SHP77 treated with DMSO at 0.1 percent for 48 hours (cell line): ENCODE measurements at regions not wholly inside any gene's neighbourhood (a gene's known extent, or its start where the extent isn't known, plus 50 kb on each side); places are given as distances from the start of the nearest gene placed in this dataset.

Experiments used
- DNase-seq: peaks from one replicate; lab custom pipeline; 2025; lab: John Stamatoyannopoulos, UW

GRCh38 chr4:151935411-151935810 is 174.6 kb upstream of the GATB start:
- no peak for DNase-seq

- DNase-seq: no peak
Observed at GRCh38 chr4:151934766-151935165, 174.0 kb upstream of the GATB start.

- DNase-seq: no peak
Observed at GRCh38 chr4:151933122-151933827, 172.5 kb upstream of the GATB start.

- no peak for DNase-seq
Observed at GRCh38 chr4:151931563-151931962, 170.8 kb upstream of the GATB start.

GRCh38 chr4:151930372-151930771 is 169.6 kb upstream of the GATB start:
- DNase-seq: no peak

GRCh38 chr4:151928112-151928511 is 167.3 kb upstream of the GATB start:
- DNase-seq: no peak

GRCh38 chr4:151922811-151923210 is 162.0 kb upstream of the GATB start:
- DNase-seq: no peak

GRCh38 chr4:151922306-151922705 is 161.5 kb upstream of the GATB start:
- DNase-seq: no peak

- DNase-seq: no peak
Observed at GRCh38 chr4:151921811-151922210, 161.0 kb upstream of the GATB start.

- no peak for DNase-seq
Observed at GRCh38 chr4:151921386-151921785, 160.6 kb upstream of the GATB start.

- DNase-seq: no peak
Observed at GRCh38 chr4:151917145-151917734, 156.4 kb upstream of the GATB start.

GRCh38 chr4:151912632-151913031 is 151.8 kb upstream of the GATB start:
- no peak for DNase-seq

GRCh38 chr4:151911970-151912369 is 151.2 kb upstream of the GATB start:
- no peak for DNase-seq

- DNase-seq: no peak
Observed at GRCh38 chr4:151908734-151909497, 148.1 kb upstream of the GATB start.

- no peak for DNase-seq
Observed at GRCh38 chr4:151908201-151908600, 147.4 kb upstream of the GATB start.

GRCh38 chr4:151906438-151906837 is 145.6 kb upstream of the GATB start:
- no peak for DNase-seq

- DNase-seq: no peak
Observed at GRCh38 chr4:151905197-151905596, 144.4 kb upstream of the GATB start.

- DNase-seq: no peak
Observed at GRCh38 chr4:151901631-151902030, 140.8 kb upstream of the GATB start.

GRCh38 chr4:151896880-151897279 is 136.1 kb upstream of the GATB start:
- DNase-seq: no peak

- DNase-seq: no peak
Observed at GRCh38 chr4:151895671-151896070, 134.9 kb upstream of the GATB start.

GRCh38 chr4:151894246-151894645 is 133.4 kb upstream of the GATB start:
- no peak for DNase-seq

GRCh38 chr4:151888367-151888866 is 127.6 kb upstream of the GATB start:
- DNase-seq: no peak

GRCh38 chr4:151887816-151888180 is 127.0 kb upstream of the GATB start:
- DNase-seq: no peak
